ENCODE measurements at regions not wholly inside any gene's neighbourhood (a gene's known extent, or its start where the extent isn't known, plus 50 kb on each side); places are given as distances from the start of the nearest gene placed in this dataset.

GRCh38 chr9:86667307-86667706 is 280.0 kb downstream of the GAS1 start:
- no peak overlapping the region for H3K4me3 ChIP-seq (ENCODE audit: low read length)
- TF ChIP-seq CTCF (IDR thresholded peaks at IDR 0.05; ENCODE audit: insufficient read depth, low read depth, low read length, missing control alignments): no peak
- no peak for DNase-seq (ENCODE audit: low read depth)

GRCh38 chr9:86665416-86665815 is 281.9 kb downstream of the GAS1 start:
- H3K4me3 ChIP-seq (ENCODE audit: low read length): no peak overlapping the region
- DNase-seq (ENCODE audit: low read depth): no peak
- TF ChIP-seq CTCF (IDR thresholded peaks at IDR 0.05; ENCODE audit: insufficient read depth, low read depth, low read length, missing control alignments): no peak

- no peak for DNase-seq (ENCODE audit: low read depth)
- no peak for TF ChIP-seq CTCF (IDR thresholded peaks at IDR 0.05; ENCODE audit: insufficient read depth, low read depth, low read length, missing control alignments)
- H3K4me3 ChIP-seq (ENCODE audit: low read length): no peak overlapping the region
Observed at GRCh38 chr9:86664603-86665002, 282.7 kb downstream of the GAS1 start.

GRCh38 chr9:86663905-86664304 is 283.4 kb downstream of the GAS1 start:
- H3K4me3 ChIP-seq (ENCODE audit: low read length): no peak overlapping the region
- no peak for DNase-seq (ENCODE audit: low read depth)
- TF ChIP-seq CTCF (IDR thresholded peaks at IDR 0.05; ENCODE audit: insufficient read depth, low read depth, low read length, missing control alignments): no peak

GRCh38 chr9:86662890-86663468 is 284.3 kb downstream of the GAS1 start:
- no peak for DNase-seq (ENCODE audit: low read depth)
- no peak overlapping the region for H3K4me3 ChIP-seq (ENCODE audit: low read length)
- TF ChIP-seq CTCF (IDR thresholded peaks at IDR 0.05; ENCODE audit: insufficient read depth, low read depth, low read length, missing control alignments): no peak

GRCh38 chr9:86660146-86660943 is 287.0 kb downstream of the GAS1 start:
- no peak overlapping the region for H3K4me3 ChIP-seq (ENCODE audit: low read length)
- TF ChIP-seq CTCF (IDR thresholded peaks at IDR 0.05; ENCODE audit: insufficient read depth, low read depth, low read length, missing control alignments): no peak

More at GRCh38 chr9:86660146-86660943, 287.0 kb downstream of the GAS1 start:
- peak; percentile 19 for DNase-seq (ENCODE audit: low read depth)

Data from epithelial cell of esophagus (primary cell).